ENCODE measurements at regions not wholly inside any gene's neighbourhood (a gene's known extent, or its start where the extent isn't known, plus 50 kb on each side); places are given as distances from the start of the nearest gene placed in this dataset.

DNA sequence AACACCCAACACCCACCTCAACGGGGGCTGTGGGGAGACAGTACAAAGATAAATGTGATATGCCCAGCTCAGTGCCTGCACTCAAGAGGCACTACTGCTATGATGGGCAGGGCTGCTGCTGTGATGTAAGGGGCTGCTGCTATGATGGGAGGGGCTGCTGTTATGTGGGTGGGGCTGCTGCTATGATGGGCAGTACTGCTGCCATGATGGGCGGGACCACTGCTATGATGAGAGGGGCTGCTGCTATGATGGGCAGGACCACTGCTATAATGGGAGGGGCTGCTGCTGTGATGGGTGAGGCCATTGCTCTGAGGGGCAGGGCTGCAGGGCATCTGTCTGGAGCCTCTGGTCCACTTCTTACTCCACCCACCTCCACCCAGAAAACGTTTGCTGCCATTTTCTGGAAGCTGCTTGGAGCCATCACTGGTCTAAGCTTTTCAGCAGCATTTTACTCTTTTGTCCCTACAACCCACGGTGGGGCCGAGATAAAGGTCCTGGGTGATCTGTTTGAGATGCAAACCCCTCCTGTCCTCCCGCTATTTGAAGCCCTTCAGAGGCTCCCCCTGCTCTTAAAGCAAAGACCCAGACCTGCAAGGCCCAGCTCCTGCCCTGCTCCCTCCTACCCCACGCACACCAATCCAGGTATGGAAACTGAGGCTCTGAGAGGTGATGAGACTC is 656.9 kb downstream of the PTPRU start:
- no peak for TF ChIP-seq IRF4 (IDR thresholded peaks at IDR 0.05; ENCODE audit: low read depth, low read length)
- TF ChIP-seq YBX1 (IDR thresholded peaks at IDR 0.05) = no peak
- TF ChIP-seq, protein P1, sequence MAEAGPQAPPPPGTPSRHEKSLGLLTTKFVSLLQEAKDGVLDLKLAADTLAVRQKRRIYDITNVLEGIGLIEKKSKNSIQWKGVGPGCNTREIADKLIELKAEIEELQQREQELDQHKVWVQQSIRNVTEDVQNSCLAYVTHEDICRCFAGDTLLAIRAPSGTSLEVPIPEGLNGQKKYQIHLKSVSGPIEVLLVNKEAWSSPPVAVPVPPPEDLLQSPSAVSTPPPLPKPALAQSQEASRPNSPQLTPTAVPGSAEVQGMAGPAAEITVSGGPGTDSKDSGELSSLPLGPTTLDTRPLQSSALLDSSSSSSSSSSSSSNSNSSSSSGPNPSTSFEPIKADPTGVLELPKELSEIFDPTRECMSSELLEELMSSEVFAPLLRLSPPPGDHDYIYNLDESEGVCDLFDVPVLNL (IDR thresholded peaks at IDR 0.05; ENCODE audit: low read depth, low read length) = no peak
- TF ChIP-seq SMARCA5 (IDR thresholded peaks at IDR 0.05) = no peak
- no peak for TF ChIP-seq FOXK2 (IDR thresholded peaks at IDR 0.05)
- TF ChIP-seq, protein P2, sequence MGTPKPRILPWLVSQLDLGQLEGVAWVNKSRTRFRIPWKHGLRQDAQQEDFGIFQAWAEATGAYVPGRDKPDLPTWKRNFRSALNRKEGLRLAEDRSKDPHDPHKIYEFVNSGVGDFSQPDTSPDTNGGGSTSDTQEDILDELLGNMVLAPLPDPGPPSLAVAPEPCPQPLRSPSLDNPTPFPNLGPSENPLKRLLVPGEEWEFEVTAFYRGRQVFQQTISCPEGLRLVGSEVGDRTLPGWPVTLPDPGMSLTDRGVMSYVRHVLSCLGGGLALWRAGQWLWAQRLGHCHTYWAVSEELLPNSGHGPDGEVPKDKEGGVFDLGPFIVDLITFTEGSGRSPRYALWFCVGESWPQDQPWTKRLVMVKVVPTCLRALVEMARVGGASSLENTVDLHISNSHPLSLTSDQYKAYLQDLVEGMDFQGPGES (IDR thresholded peaks at IDR 0.05) = no peak
- TF ChIP-seq MTA2 (IDR thresholded peaks at IDR 0.05; ENCODE audit: low read depth) = no peak
- no peak for TF ChIP-seq RELA (IDR thresholded peaks at IDR 0.05; ENCODE audit: borderline replicate concordance, partially characterized antibody)
- TF ChIP-seq, protein P3, sequence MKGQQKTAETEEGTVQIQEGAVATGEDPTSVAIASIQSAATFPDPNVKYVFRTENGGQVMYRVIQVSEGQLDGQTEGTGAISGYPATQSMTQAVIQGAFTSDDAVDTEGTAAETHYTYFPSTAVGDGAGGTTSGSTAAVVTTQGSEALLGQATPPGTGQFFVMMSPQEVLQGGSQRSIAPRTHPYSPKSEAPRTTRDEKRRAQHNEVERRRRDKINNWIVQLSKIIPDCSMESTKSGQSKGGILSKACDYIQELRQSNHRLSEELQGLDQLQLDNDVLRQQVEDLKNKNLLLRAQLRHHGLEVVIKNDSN (IDR thresholded peaks at IDR 0.05; ENCODE audit: borderline replicate concordance, extremely low read length, insufficient read depth, low read depth, low read length) = no peak
- POLR2A ChIA-PET = no interaction called here
- H4K20me1 ChIP-seq (ENCODE audit: control insufficient read depth, insufficient read depth) = no peaks in the 10 kb centered on the region; the same call in 1 of the 2 replicates
- in situ Hi-C loops (cut with MboI) (no loop called here), intact Hi-C loops (cut with micrococcal nuclease; ENCODE audit: unreplicated experiment) (no loop called here)
- 1% methylated on average over 7 of the region's 7 CpGs for WGBS (ENCODE audit: insufficient coverage, insufficient replicate concordance, low lambda C conversion rate, missing lambda C conversion rate)
- ATAC-seq (no peak), DNase-seq (ENCODE audit: low read depth, low spot score) (no peak), FAIRE-seq (no peak)
- no peaks in the 10 kb centered on the region for H3K36me3 ChIP-seq (ENCODE audit: control insufficient read depth in 2 of 2, insufficient read depth in 2 of 2, low read length in 1 of 2)
- no peaks in the 10 kb centered on the region; the same call in 1 of the 2 replicates for H3K4me1 ChIP-seq (ENCODE audit: control insufficient read depth, insufficient read depth, low read length)
- H3K27ac ChIP-seq (ENCODE audit: control insufficient read depth, insufficient read depth) = no peak overlapping the region
- H2AFZ ChIP-seq (ENCODE audit: control insufficient read depth, low read depth, low read length) = no peak overlapping the region
- H3K27me3 ChIP-seq (replicated peaks in 1 of 2; ENCODE audit: control insufficient read depth in 2 of 2, insufficient read depth in 2 of 2, low read length in 1 of 2) = peaks cover 0 to 2% of the 10 kb centered on the region in 2 experiments; a peak in 1 of 4 replicates
- no peak overlapping the region for H3K4me2 ChIP-seq (ENCODE audit: control insufficient read depth, insufficient read depth)
- RAD21 ChIA-PET (ENCODE audit: unreplicated experiment) = no interaction called here
- no peaks in the 10 kb centered on the region for H3K9me3 ChIP-seq (replicated peaks; ENCODE audit: control insufficient read depth, insufficient read depth, low read length)
- BruUV-seq (replicated peaks) = no TSS peak
- no peak overlapping the region for H3K4me3 ChIP-seq
- SMC1A ChIA-PET (ENCODE audit: uncharacterized antibody, unreplicated experiment) = no interaction called here
- CTCF ChIA-PET = no interaction called here
- no peak overlapping the region for H3K9ac ChIP-seq (ENCODE audit: control insufficient read depth, insufficient read depth, low read length)
- no peaks in the 10 kb centered on the region for H3K79me2 ChIP-seq (ENCODE audit: control insufficient read depth, insufficient read depth, low read length)
